H9 (cell line): ENCODE measurements at regions not wholly inside any gene's neighbourhood (a gene's known extent, or its start where the extent isn't known, plus 50 kb on each side); places are given as distances from the start of the nearest gene placed in this dataset.

Experiments
- DNase-seq: peaks from one replicate; pipeline ENCODE4 v3.0.0-alpha.2; 2017
- H2AFZ ChIP-seq: one replicate; pipeline ENCODE4 v1.6.1; 2013; ENCODE audit warnings: mild to moderate bottlenecking, low read length, control low read depth, moderate library complexity
- H2AK5ac ChIP-seq: 2 replicates; pipeline ENCODE4 v1.6.1; 2013; ENCODE audit warnings: low read length, control low read depth, mixed read lengths; ENCODE audit not compliant: insufficient read length
- H2BK120ac ChIP-seq: one replicate; pipeline ENCODE4 v1.6.1; 2013; ENCODE audit warnings: low read depth, mild to moderate bottlenecking, low read length, control low read depth, inconsistent platforms; ENCODE audit not compliant: poor library complexity, severe bottlenecking
- H2BK12ac ChIP-seq: 2 replicates; pipeline ENCODE4 v1.6.1; 2013; ENCODE audit warnings: low read length, control low read depth, mixed read lengths, low read depth; ENCODE audit not compliant: insufficient read length
- H2BK15ac ChIP-seq: 2 replicates; pipeline ENCODE4 v1.6.1; 2013; ENCODE audit warnings: low read depth, low read length, control low read depth
- H2BK20ac ChIP-seq: one replicate; pipeline ENCODE4 v1.6.1; 2013; ENCODE audit warnings: low read depth, mild to moderate bottlenecking, low read length, control low read depth, inconsistent platforms; ENCODE audit not compliant: poor library complexity, severe bottlenecking
- H2BK5ac ChIP-seq: 2 replicates; pipeline ENCODE4 v1.6.1; 2013; ENCODE audit warnings: low read length, control low read depth, mixed read lengths; ENCODE audit not compliant: insufficient read length
- H3K14ac ChIP-seq: 2 replicates; pipeline ENCODE4 v1.6.1; 2013; ENCODE audit warnings: low read length, control low read depth; ENCODE audit not compliant: insufficient read depth
- H3K18ac ChIP-seq: 2 replicates; pipeline ENCODE4 v1.6.1; 2013; ENCODE audit warnings: low read depth, mild to moderate bottlenecking, mixed read lengths, low read length, control low read depth; ENCODE audit not compliant: insufficient read length
- H3K23ac ChIP-seq: 2 replicates; pipeline ENCODE4 v1.6.1; 2013; ENCODE audit warnings: low read length, control low read depth, mixed read lengths, low read depth; ENCODE audit not compliant: insufficient read length
- H3K23me2 ChIP-seq: 2 replicates; pipeline ENCODE4 v1.6.1; 2013; ENCODE audit warnings: low read depth, mild to moderate bottlenecking, mixed read lengths, low read length, control low read depth; ENCODE audit not compliant: insufficient read length, poor library complexity, severe bottlenecking
- H3K27ac ChIP-seq: 2 replicates; pipeline ENCODE4 v1.5.1; 2013; ENCODE audit warnings: low read length, control low read depth, mixed read lengths, low read depth; ENCODE audit not compliant: insufficient read length
- H3K27me3 ChIP-seq: 2 replicates; pipeline ENCODE4 v1.6.1; 2013; ENCODE audit warnings: low read length, control low read depth, inconsistent platforms; ENCODE audit not compliant: insufficient read depth
- H3K4ac ChIP-seq: 2 replicates; pipeline ENCODE4 v1.6.1; 2013; ENCODE audit warnings: low read depth, mild to moderate bottlenecking, control low read depth, inconsistent platforms, low read length, moderate library complexity
- H3K4me1 ChIP-seq: 2 replicates; pipeline ENCODE4 v1.6.1; 2013; ENCODE audit warnings: low read length, control low read depth, inconsistent platforms; ENCODE audit not compliant: insufficient read depth
- H3K4me2 ChIP-seq: 2 replicates; pipeline ENCODE4 v1.6.1; 2013; ENCODE audit warnings: low read length, control low read depth, mixed read lengths; ENCODE audit not compliant: insufficient read length, insufficient read depth
- H3K56ac ChIP-seq: 2 replicates; pipeline ENCODE4 v1.6.1; 2013; ENCODE audit warnings: low read depth, mild to moderate bottlenecking, mixed read lengths, low read length, control low read depth; ENCODE audit not compliant: insufficient read length
- H3K79me1 ChIP-seq: 2 replicates; pipeline ENCODE4 v1.6.1; 2013; ENCODE audit warnings: low read depth, mild to moderate bottlenecking, moderate library complexity, low read length, control low read depth, inconsistent platforms; ENCODE audit not compliant: insufficient read depth, poor library complexity, severe bottlenecking
- H3K79me2 ChIP-seq: 2 replicates; pipeline ENCODE4 v1.6.1; 2013; ENCODE audit warnings: low read length, control low read depth, inconsistent platforms; ENCODE audit not compliant: insufficient read depth
- H3K9ac ChIP-seq: 2 replicates; pipeline ENCODE4 v1.6.1; 2013; ENCODE audit warnings: low read length, control low read depth, mixed read lengths; ENCODE audit not compliant: insufficient read length; ENCODE audit errors: extremely low read depth
- H3K9me3 ChIP-seq: one replicate; pipeline ENCODE4 v1.6.1; 2013; ENCODE audit warnings: low read depth, low read length, inconsistent platforms; ENCODE audit not compliant: control insufficient read depth
- H3T11ph ChIP-seq: one replicate; pipeline ENCODE4 v1.6.1; 2013; ENCODE audit warnings: mild to moderate bottlenecking, low read length, control low read depth, inconsistent platforms
- H4K20me1 ChIP-seq: one replicate; pipeline ENCODE4 v1.6.1; 2013; ENCODE audit not compliant: control insufficient read depth, insufficient read length, insufficient read depth
- H4K5ac ChIP-seq: 2 replicates; pipeline ENCODE4 v1.6.1; 2013; ENCODE audit warnings: low read depth, mild to moderate bottlenecking, mixed read lengths, low read length, control low read depth; ENCODE audit not compliant: insufficient read length
- H4K8ac ChIP-seq: replicated peaks from 2 replicates; pipeline ENCODE4 v1.6.1; 2013; ENCODE audit warnings: low read length, control low read depth, mixed read lengths, low read depth; ENCODE audit not compliant: insufficient read length
- H4K91ac ChIP-seq: 2 replicates; pipeline ENCODE4 v1.6.1; 2013; ENCODE audit warnings: low read depth, mild to moderate bottlenecking, moderate library complexity, mixed read lengths, low read length, control low read depth; ENCODE audit not compliant: insufficient read length
- H3K27ac Mint-ChIP-seq, 3 experiments: 2 replicates in 2 of 3; 3 replicates in 1 of 3; pipeline ENCODE4 v1.8.0; 2020 to 2021; ENCODE audit warnings: mixed read lengths in 3 of 3, mild to moderate bottlenecking in 1 of 3, moderate library complexity in 1 of 3
- H3K27me3 Mint-ChIP-seq: 2 replicates; pipeline ENCODE4 v1.8.0; 2021; ENCODE audit warnings: low read depth, mild to moderate bottlenecking, moderate library complexity, mixed read lengths
- H3K36me3 Mint-ChIP-seq, 3 experiments: 2 replicates in 2 of 3; 3 replicates in 1 of 3; pipeline ENCODE4 v1.8.0; 2020 to 2021; ENCODE audit warnings: low read depth in 3 of 3, mixed read lengths in 3 of 3; ENCODE audit not compliant: insufficient read depth in 1 of 3
- H3K4me1 Mint-ChIP-seq, 2 experiments: 2 replicates each; pipeline ENCODE4 v1.8.0; 2020; ENCODE audit warnings: mixed read lengths in 2 of 2
- H3K4me3 Mint-ChIP-seq, 2 experiments: 2 replicates in 1 of 2; 3 replicates in 1 of 2; pipeline ENCODE4 v1.8.0; 2020 to 2021; ENCODE audit warnings: mild to moderate bottlenecking in 2 of 2, mixed read lengths in 2 of 2, moderate library complexity in 1 of 2
- H3K9me3 Mint-ChIP-seq, 2 experiments: 2 replicates in 1 of 2; 3 replicates in 1 of 2; pipeline ENCODE4 v1.8.0; 2020; ENCODE audit warnings: mild to moderate bottlenecking in 2 of 2, mixed read lengths in 2 of 2, moderate library complexity in 1 of 2
- WGBS: extraction: QIAGEN DNeasy Blood & Tissue Kit; methylation state at CpG from one replicate; pipeline ENCODE4 v1.1.7; 2013; ENCODE audit warnings: missing lambda C conversion rate, low lambda C conversion rate, mixed read lengths; ENCODE audit not compliant: insufficient read length; ENCODE audit errors: extremely low coverage; 5-methylcytosine and 5-hydroxymethylcytosine counted together
- TF ChIP-seq, protein P1 (sequence below): fragments of 200-600 bp; sonication (generic); conservative IDR thresholded peaks from 3 replicates; pipeline ENCODE4 v1.8.0; 2021; ENCODE audit warnings: antibody characterized with exemption, mild to moderate bottlenecking

DNA sequence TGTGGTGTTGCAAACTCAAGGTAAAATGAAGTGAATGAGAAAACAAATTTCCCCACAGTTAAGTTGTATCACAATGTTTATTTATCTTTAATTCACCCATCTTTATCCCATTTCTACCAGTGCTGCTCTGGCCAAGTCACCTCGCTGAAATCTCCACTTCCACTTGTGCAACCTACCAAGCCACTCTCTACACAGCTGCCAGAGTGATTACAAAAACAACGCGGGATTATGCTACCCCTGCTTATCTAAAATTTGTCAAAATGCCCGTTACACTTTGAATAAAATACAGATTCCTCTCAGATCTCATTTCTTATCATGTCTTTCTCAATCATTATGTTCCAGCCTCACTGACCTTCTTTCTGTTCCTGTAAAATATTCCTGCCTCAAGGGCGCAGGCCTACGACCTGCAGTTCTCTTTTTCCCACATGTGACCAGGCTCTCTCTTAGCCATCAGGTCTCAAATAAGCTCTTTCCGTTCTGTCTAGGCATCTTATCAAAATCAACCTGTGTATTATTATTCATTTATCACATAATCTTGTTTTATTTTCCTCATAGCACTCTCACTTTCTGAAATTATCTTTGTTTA lies 95.6 kb downstream of the NTMT2 start:
- Histone ChIP-seq H4K91ac (no peak overlapping the region), H2AFZ (no peak overlapping the region), H4K20me1 (no peaks in the 10 kb centered on the region), H3K9ac (no peak overlapping the region), H2BK12ac (no peak overlapping the region), H2BK5ac (no peak overlapping the region), H3T11ph (no peak overlapping the region), H4K8ac (no peak overlapping the region), H3K23me2 (no peaks in the 10 kb centered on the region), H2BK20ac (no peak overlapping the region), H3K9me3 (no peaks in the 10 kb centered on the region), H3K79me1 (no peaks in the 10 kb centered on the region), H3K4ac (no peak overlapping the region), H4K5ac (no peak overlapping the region), H3K14ac (no peak overlapping the region), H3K4me2 (no peak overlapping the region), H2BK120ac (no peak overlapping the region), H3K23ac (no peak overlapping the region), H2BK15ac (no peak overlapping the region), H3K18ac (no peak overlapping the region), H3K4me1 (no peaks in the 10 kb centered on the region), H2AK5ac (no peak overlapping the region), H3K27me3 (no peaks in the 10 kb centered on the region), H3K56ac (no peak overlapping the region), H3K79me2 (no peaks in the 10 kb centered on the region), H3K27ac (no peak overlapping the region)
- TF ChIP-seq, protein P1, sequence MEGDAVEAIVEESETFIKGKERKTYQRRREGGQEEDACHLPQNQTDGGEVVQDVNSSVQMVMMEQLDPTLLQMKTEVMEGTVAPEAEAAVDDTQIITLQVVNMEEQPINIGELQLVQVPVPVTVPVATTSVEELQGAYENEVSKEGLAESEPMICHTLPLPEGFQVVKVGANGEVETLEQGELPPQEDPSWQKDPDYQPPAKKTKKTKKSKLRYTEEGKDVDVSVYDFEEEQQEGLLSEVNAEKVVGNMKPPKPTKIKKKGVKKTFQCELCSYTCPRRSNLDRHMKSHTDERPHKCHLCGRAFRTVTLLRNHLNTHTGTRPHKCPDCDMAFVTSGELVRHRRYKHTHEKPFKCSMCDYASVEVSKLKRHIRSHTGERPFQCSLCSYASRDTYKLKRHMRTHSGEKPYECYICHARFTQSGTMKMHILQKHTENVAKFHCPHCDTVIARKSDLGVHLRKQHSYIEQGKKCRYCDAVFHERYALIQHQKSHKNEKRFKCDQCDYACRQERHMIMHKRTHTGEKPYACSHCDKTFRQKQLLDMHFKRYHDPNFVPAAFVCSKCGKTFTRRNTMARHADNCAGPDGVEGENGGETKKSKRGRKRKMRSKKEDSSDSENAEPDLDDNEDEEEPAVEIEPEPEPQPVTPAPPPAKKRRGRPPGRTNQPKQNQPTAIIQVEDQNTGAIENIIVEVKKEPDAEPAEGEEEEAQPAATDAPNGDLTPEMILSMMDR = no peak
- no peaks in the 10 kb centered on the region for H3K36me3 Mint-ChIP-seq
- no peak overlapping the region for H3K4me3 Mint-ChIP-seq
- no CpG with 5 or more reads among the region's 7 CpGs for WGBS
- no peak for DNase-seq
- peaks cover 7 to 8% of the 10 kb centered on the region in 2 experiments for H3K4me1 Mint-ChIP-seq
- no peaks in the 10 kb centered on the region for H3K27me3 Mint-ChIP-seq
- H3K9me3 Mint-ChIP-seq = no peaks in the 10 kb centered on the region
- H3K27ac Mint-ChIP-seq = no peak overlapping the region
